NT2/D1 (cell line): ENCODE measurements at regions not wholly inside any gene's neighbourhood (a gene's known extent, or its start where the extent isn't known, plus 50 kb on each side); places are given as distances from the start of the nearest gene placed in this dataset.

Experiments
- DNase-seq: peaks from one replicate; pipeline ENCODE4 v3.0.0-alpha.2; 2011; ENCODE audit warnings: low read depth, low spot score
- H3K27me3 ChIP-seq: 2 replicates; pipeline ENCODE4 v1.6.0; 2011; ENCODE audit warnings: mild to moderate bottlenecking; ENCODE audit not compliant: insufficient read length, insufficient read depth
- H3K36me3 ChIP-seq: 2 replicates; pipeline ENCODE4 v1.6.1; 2011; ENCODE audit warnings: mild to moderate bottlenecking, low read length, mixed read lengths; ENCODE audit not compliant: insufficient read depth, insufficient read length
- H3K4me1 ChIP-seq: 2 replicates; pipeline ENCODE4 v1.5.1; 2011; ENCODE audit not compliant: insufficient read depth, insufficient read length
- H3K4me3 ChIP-seq: 2 replicates; pipeline ENCODE4 v1.5.1; 2011; ENCODE audit warnings: low read depth; ENCODE audit not compliant: insufficient read length
- H3K9ac ChIP-seq: 2 replicates; pipeline ENCODE4 v1.6.0; 2011; ENCODE audit warnings: low read depth; ENCODE audit not compliant: insufficient read length
- H3K9me3 ChIP-seq: 2 replicates; pipeline ENCODE4 v1.5.1; 2011; ENCODE audit warnings: mild to moderate bottlenecking, low read length; ENCODE audit not compliant: insufficient read depth
- SUZ12 ChIP-seq: IDR thresholded peaks from 2 replicates; pipeline ENCODE4 v1.6.1; 2011; ENCODE audit not compliant: insufficient read length, insufficient read depth; ENCODE audit errors: extremely low read depth
- YY1 ChIP-seq: IDR thresholded peaks from 2 replicates; pipeline ENCODE4 v1.6.1; 2011; ENCODE audit not compliant: insufficient read length, insufficient read depth
- ZNF274 ChIP-seq: IDR thresholded peaks from 2 replicates; pipeline ENCODE4 v1.6.1; 2011; ENCODE audit warnings: mild to moderate bottlenecking, low read depth, low read length

DNA sequence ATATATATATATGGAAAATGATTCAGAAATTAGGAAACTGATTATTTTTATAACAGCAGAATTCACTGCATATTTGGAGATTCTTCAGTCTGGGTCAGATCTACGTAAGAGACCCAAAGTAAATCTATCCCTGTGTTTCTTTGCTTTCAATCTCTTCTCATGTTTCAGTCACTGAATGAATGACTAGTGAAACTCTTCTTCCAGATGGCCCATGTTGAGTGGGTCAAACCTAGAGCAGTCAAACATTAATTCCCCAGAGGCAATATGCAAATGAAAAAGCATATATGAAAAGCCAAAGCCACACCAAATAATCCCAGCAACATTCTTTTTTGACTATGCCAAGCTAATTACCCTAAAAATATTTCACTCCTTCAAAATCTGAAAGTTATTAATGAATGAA, 317.3 kb downstream of the RBM43 start:
- TF ChIP-seq YY1 = no peak
- TF ChIP-seq ZNF274 = no peak
- Histone ChIP-seq H3K27me3 (no peaks in the 10 kb centered on the region), H3K9ac (no peak overlapping the region), H3K36me3 (no peaks in the 10 kb centered on the region), H3K9me3 (no peaks in the 10 kb centered on the region), H3K4me3 (no peak overlapping the region), H3K4me1 (no peaks in the 10 kb centered on the region)
- no peak for DNase-seq

GRCh38 chr2:150939087-150939486, 322.6 kb downstream of the RBM43 start:
- no peaks in the 10 kb centered on the region for H3K4me1 ChIP-seq
- no peaks in the 10 kb centered on the region for H3K27me3 ChIP-seq
- TF ChIP-seq ZNF274 (no peak), YY1 (no peak), SUZ12 (no peak)
- H3K36me3 ChIP-seq = no peaks in the 10 kb centered on the region
- no peak overlapping the region for H3K9ac ChIP-seq
- DNase-seq = no peak
- no peak overlapping the region for H3K4me3 ChIP-seq
- no peaks in the 10 kb centered on the region for H3K9me3 ChIP-seq

DNA sequence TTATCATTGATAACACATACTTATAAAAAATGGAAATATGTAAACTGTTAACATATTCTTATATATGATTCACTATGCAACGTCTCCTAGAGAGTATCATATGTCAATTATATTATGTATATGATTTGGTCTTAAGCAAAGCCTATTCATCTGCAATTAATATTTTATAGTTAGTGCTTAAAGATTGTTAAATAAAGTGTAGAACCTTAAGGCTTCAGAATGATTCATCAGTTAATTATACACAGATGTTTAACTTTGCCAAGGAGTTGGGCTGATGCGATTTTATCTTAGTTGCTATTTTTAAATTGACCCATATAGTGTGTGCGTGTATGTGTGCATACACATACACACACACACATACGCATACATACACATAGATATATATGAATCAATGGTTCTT, 323.1 kb downstream of the RBM43 start:
- Histone ChIP-seq H3K27me3 (no peaks in the 10 kb centered on the region), H3K4me1 (no peaks in the 10 kb centered on the region)
- no peak for TF ChIP-seq ZNF274
- no peak for TF ChIP-seq SUZ12
- no peak for TF ChIP-seq YY1

GRCh38 chr2:150937030-150937429, 324.6 kb downstream of the RBM43 start:
- Histone ChIP-seq H3K9ac (no peak overlapping the region), H3K9me3 (no peaks in the 10 kb centered on the region), H3K4me3 (no peak overlapping the region), H3K4me1 (no peaks in the 10 kb centered on the region), H3K27me3 (no peaks in the 10 kb centered on the region), H3K36me3 (no peaks in the 10 kb centered on the region)
- DNase-seq = no peak
- no peak for TF ChIP-seq SUZ12
- TF ChIP-seq YY1 = no peak
- TF ChIP-seq ZNF274 = no peak

More for the DNA sequence above, 323.1 kb downstream of the RBM43 start:
- no peaks in the 10 kb centered on the region for H3K9me3 ChIP-seq
- no peak overlapping the region for H3K9ac ChIP-seq
- H3K4me3 ChIP-seq = no peak overlapping the region
- H3K36me3 ChIP-seq = no peaks in the 10 kb centered on the region
- no peak for DNase-seq

GRCh38 chr2:150931451-150931850, 330.2 kb downstream of the RBM43 start:
- H3K4me3 ChIP-seq = no peak overlapping the region
- no peaks in the 10 kb centered on the region for H3K27me3 ChIP-seq
- H3K9me3 ChIP-seq = no peaks in the 10 kb centered on the region
- H3K9ac ChIP-seq = no peak overlapping the region
- no peaks in the 10 kb centered on the region for H3K36me3 ChIP-seq
- DNase-seq = peak; percentile 18
- H3K4me1 ChIP-seq = no peaks in the 10 kb centered on the region
- TF ChIP-seq ZNF274 (no peak), YY1 (no peak), SUZ12 (no peak)

DNA sequence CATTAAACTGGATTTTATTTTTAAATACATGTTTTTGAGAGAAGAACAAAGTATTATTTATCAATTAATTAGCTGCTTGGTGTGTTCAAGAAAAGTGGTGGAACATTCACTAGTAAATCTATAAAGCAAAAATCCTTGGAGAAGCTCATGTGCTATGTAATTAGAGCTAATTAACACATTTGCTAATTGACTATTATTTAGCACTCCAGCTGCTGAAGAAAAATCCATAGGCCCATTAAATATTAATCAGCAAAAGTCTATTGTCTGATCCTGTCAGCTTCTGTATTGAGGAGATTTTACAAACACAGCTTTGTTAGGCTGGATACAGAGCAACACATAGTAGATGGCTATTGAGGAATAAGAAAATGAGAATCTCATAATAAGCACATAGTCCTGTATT, 336.1 kb downstream of the RBM43 start:
- no peak for DNase-seq
- H3K4me3 ChIP-seq = no peak overlapping the region
- no peak overlapping the region for H3K9ac ChIP-seq
- H3K9me3 ChIP-seq = no peaks in the 10 kb centered on the region
- H3K36me3 ChIP-seq = no peaks in the 10 kb centered on the region
- H3K4me1 ChIP-seq = no peaks in the 10 kb centered on the region
- TF ChIP-seq SUZ12 = no peak
- H3K27me3 ChIP-seq = no peaks in the 10 kb centered on the region

- no peak for DNase-seq
- no peaks in the 10 kb centered on the region for H3K36me3 ChIP-seq
- no peaks in the 10 kb centered on the region for H3K4me1 ChIP-seq
- H3K9ac ChIP-seq = no peak overlapping the region
- H3K9me3 ChIP-seq = no peaks in the 10 kb centered on the region
- TF ChIP-seq YY1 (no peak), ZNF274 (no peak), SUZ12 (no peak)
- no peak overlapping the region for H3K4me3 ChIP-seq
- no peaks in the 10 kb centered on the region for H3K27me3 ChIP-seq
These were observed 336.8 kb downstream of the RBM43 start for GRCh38 chr2:150924878-150925277.

DNA sequence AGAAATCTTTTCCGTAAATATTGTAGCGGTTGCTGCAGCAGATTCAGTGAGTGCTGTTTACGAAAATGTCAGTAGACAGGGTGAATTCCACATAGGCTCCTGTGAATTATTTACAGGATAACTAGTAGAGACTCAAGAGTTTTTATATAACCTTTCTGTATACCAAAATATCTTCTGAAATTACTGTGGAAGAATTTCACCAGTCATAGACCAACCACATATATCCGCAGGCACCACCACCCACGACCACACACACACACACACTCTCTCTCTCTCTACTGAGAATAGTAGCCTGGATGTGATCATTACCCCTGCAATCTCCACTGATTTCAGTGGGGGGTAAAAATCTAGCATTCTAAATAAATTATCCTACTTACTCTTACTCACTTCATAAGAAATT, 341.8 kb downstream of the RBM43 start:
- H3K4me3 ChIP-seq = no peak overlapping the region
- H3K36me3 ChIP-seq = no peaks in the 10 kb centered on the region
- DNase-seq = no peak
- no peak for TF ChIP-seq YY1
- no peak for TF ChIP-seq ZNF274
- TF ChIP-seq SUZ12 = no peak
- no peaks in the 10 kb centered on the region for H3K9me3 ChIP-seq
- H3K9ac ChIP-seq = no peak overlapping the region
- no peaks in the 10 kb centered on the region for H3K4me1 ChIP-seq
- no peaks in the 10 kb centered on the region for H3K27me3 ChIP-seq
